ENCODE measurements at regions not wholly inside any gene's neighbourhood (a gene's known extent, or its start where the extent isn't known, plus 50 kb on each side); places are given as distances from the start of the nearest gene placed in this dataset.

GRCh38 chr5:60529001-60529400, 171.0 kb downstream of the DEPDC1B start:
- no peak for TF ChIP-seq CTCF (conservative IDR thresholded peaks at IDR 0.05; ENCODE audit: low read depth, low read length)
- TF ChIP-seq EZH2 (IDR thresholded peaks at IDR 0.05; ENCODE audit: low read length, unreplicated experiment), result no peak
